GM23338 (cell line): ENCODE measurements at regions not wholly inside any gene's neighbourhood (a gene's known extent, or its start where the extent isn't known, plus 50 kb on each side); places are given as distances from the start of the nearest gene placed in this dataset.

Source experiments
- ATAC-seq: fragments of 200-7000 bp; cut with Tn5 transposase; 3 replicates; pipeline ENCODE4 v1.9.1; 2020
- DNase-seq: peaks from one replicate; pipeline ENCODE4 v3.0.0-alpha.2; 2015; ENCODE audit warnings: low spot score
- H2AFZ ChIP-seq: fragments of 200-600 bp; sonication (generic); 2 replicates; pipeline ENCODE4 v1.8.0; 2016; ENCODE audit warnings: antibody characterized with exemption, mild to moderate bottlenecking, moderate library complexity
- H3F3A ChIP-seq: fragments of 200-600 bp; sonication (generic); replicated peaks from 2 replicates; pipeline ENCODE4 v1.8.0; 2017; ENCODE audit warnings: antibody characterized with exemption, mixed run types, low read depth
- H3K27ac ChIP-seq: fragments of 200-600 bp; sonication (generic); 2 replicates; pipeline ENCODE4 v1.6.1; 2016; ENCODE audit warnings: low read depth
- H3K27me3 ChIP-seq: fragments of 200-600 bp; sonication (generic); 2 replicates; pipeline ENCODE4 v1.8.0; 2016; ENCODE audit warnings: mild to moderate bottlenecking, mixed run types, moderate library complexity; ENCODE audit not compliant: insufficient read depth
- H3K36me3 ChIP-seq: fragments of 200-600 bp; sonication (generic); 2 replicates; pipeline ENCODE4 v1.8.0; 2016; ENCODE audit warnings: mild to moderate bottlenecking; ENCODE audit not compliant: insufficient read depth
- H3K4me1 ChIP-seq: fragments of 200-600 bp; sonication (generic); 2 replicates; pipeline ENCODE4 v1.8.0; 2016; ENCODE audit warnings: mild to moderate bottlenecking, moderate library complexity; ENCODE audit not compliant: insufficient read depth
- H3K4me2 ChIP-seq: fragments of 200-600 bp; sonication (generic); 2 replicates; pipeline ENCODE4 v1.7.1; 2017; ENCODE audit warnings: mixed run types
- H3K4me3 ChIP-seq: fragments of 200-600 bp; sonication (generic); 2 replicates; pipeline ENCODE4 v1.6.1; 2016; ENCODE audit warnings: mixed run types
- H3K79me2 ChIP-seq: fragments of 200-600 bp; sonication (generic); replicated peaks from 2 replicates; pipeline ENCODE4 v1.8.0; 2017; ENCODE audit warnings: mild to moderate bottlenecking; ENCODE audit not compliant: insufficient read depth
- H3K9me2 ChIP-seq: fragments of 200-600 bp; sonication (generic); 2 replicates; pipeline ENCODE4 v1.8.0; 2017; ENCODE audit not compliant: insufficient read depth
- H4K20me1 ChIP-seq: fragments of 200-600 bp; sonication (generic); replicated peaks from 2 replicates; pipeline ENCODE4 v1.8.0; 2017; ENCODE audit warnings: mild to moderate bottlenecking; ENCODE audit not compliant: insufficient read depth
- H3K27ac Mint-ChIP-seq: 2 replicates; pipeline ENCODE4 v1.8.0; 2020; ENCODE audit warnings: inconsistent platforms, mild to moderate bottlenecking, moderate library complexity, mixed read lengths
- H3K27me3 Mint-ChIP-seq: 3 replicates; pipeline ENCODE4 v1.8.0; 2022; ENCODE audit warnings: low read depth, mild to moderate bottlenecking, moderate library complexity, mixed read lengths, inconsistent platforms; ENCODE audit not compliant: insufficient read depth, poor library complexity
- H3K36me3 Mint-ChIP-seq: 3 replicates; pipeline ENCODE4 v1.8.0; 2021; ENCODE audit warnings: low read depth, mild to moderate bottlenecking, inconsistent platforms, moderate library complexity, mixed read lengths
- H3K4me1 Mint-ChIP-seq: 3 replicates; pipeline ENCODE4 v1.8.0; 2020; ENCODE audit warnings: mild to moderate bottlenecking, inconsistent platforms, mixed read lengths
- H3K4me3 Mint-ChIP-seq: 3 replicates; pipeline ENCODE4 v1.8.0; 2021; ENCODE audit warnings: moderate library complexity, mild to moderate bottlenecking, inconsistent platforms, mixed read lengths
- H3K9me3 Mint-ChIP-seq: 3 replicates; pipeline ENCODE4 v1.8.0; 2020; ENCODE audit warnings: moderate library complexity, mild to moderate bottlenecking, inconsistent platforms, mixed read lengths
- EZH2phosphoT487 ChIP-seq: fragments of 200-600 bp; sonication (generic); IDR thresholded peaks from one replicate; pipeline ENCODE4 v1.8.1; 2018; ENCODE audit warnings: antibody characterized with exemption; ENCODE audit not compliant: unreplicated experiment
- JUNB ChIP-seq: IDR thresholded peaks from one replicate; pipeline ENCODE4 v1.6.1; 2016; ENCODE audit warnings: antibody characterized with exemption; ENCODE audit not compliant: unreplicated experiment
- NANOG ChIP-seq: IDR thresholded peaks from 2 replicates; pipeline ENCODE4 v1.6.1; 2016; ENCODE audit warnings: antibody characterized with exemption, borderline replicate concordance
- POLR2AphosphoS5 ChIP-seq: IDR thresholded peaks from 2 replicates; pipeline ENCODE4 v1.6.1; 2016; ENCODE audit warnings: antibody characterized with exemption, low read depth
- REST ChIP-seq: IDR thresholded peaks from one replicate; pipeline ENCODE4 v1.6.1; 2018; ENCODE audit warnings: antibody characterized with exemption; ENCODE audit not compliant: unreplicated experiment
- STAT1 ChIP-seq: IDR thresholded peaks from one replicate; pipeline ENCODE4 v1.6.1; 2016; ENCODE audit warnings: antibody characterized with exemption; ENCODE audit not compliant: unreplicated experiment
- ZNF114 ChIP-seq: fragments of 250-450 bp; sonication (Bioruptor Pico); IDR thresholded peaks from 2 replicates; pipeline ENCODE4 v1.5.0; 2020; ENCODE audit warnings: mild to moderate bottlenecking, moderate library complexity
- ZNF331 ChIP-seq: fragments of 250-450 bp; sonication (Bioruptor Pico); IDR thresholded peaks from 2 replicates; pipeline ENCODE4 v1.5.0; 2020; ENCODE audit warnings: low read depth, mild to moderate bottlenecking, moderate library complexity

GRCh38 chr20:22808628-22809027 lies 224.3 kb upstream of the FOXA2 start:
- H3K4me1 ChIP-seq, result no peaks in the 10 kb centered on the region
- peaks cover 5% of the 10 kb centered on the region; the same call in 2 of the 3 replicates for H3K4me1 Mint-ChIP-seq
- H3K27me3 Mint-ChIP-seq, result peaks cover 7% of the 10 kb centered on the region
- no peaks in the 10 kb centered on the region for H3K9me3 Mint-ChIP-seq
- ATAC-seq, result no peak
- no peaks in the 10 kb centered on the region for H3K27me3 ChIP-seq
- H3K27ac ChIP-seq, result no peak overlapping the region
- no peaks in the 10 kb centered on the region for H3K36me3 Mint-ChIP-seq
- no peaks in the 10 kb centered on the region for H4K20me1 ChIP-seq
- H3K36me3 ChIP-seq, result no peaks in the 10 kb centered on the region
- DNase-seq, result no peak
- H3K4me2 ChIP-seq, result no peak overlapping the region
- H2AFZ ChIP-seq, result no peak overlapping the region
- peaks cover 5% of the 10 kb centered on the region for H3K9me2 ChIP-seq
- no peak overlapping the region for H3K4me3 Mint-ChIP-seq
- no peak overlapping the region for H3K4me3 ChIP-seq
- no peak overlapping the region for H3K27ac Mint-ChIP-seq
- H3K79me2 ChIP-seq, result no peaks in the 10 kb centered on the region
- no peaks in the 10 kb centered on the region for H3F3A ChIP-seq
- TF ChIP-seq STAT1 (no peak), JUNB (no peak), NANOG (no peak)

- H3F3A ChIP-seq, result no peaks in the 10 kb centered on the region
- no peak overlapping the region for H3K4me2 ChIP-seq
- H3K4me1 Mint-ChIP-seq, result peaks cover 5% of the 10 kb centered on the region; the same call in 2 of the 3 replicates
- H3K4me1 ChIP-seq, result no peaks in the 10 kb centered on the region
- no peak for TF ChIP-seq ZNF331 (CRISPR knock-in tag)
- H2AFZ ChIP-seq, result no peak overlapping the region
- no peak for ATAC-seq
- no peaks in the 10 kb centered on the region for H3K27me3 ChIP-seq
- H3K27ac ChIP-seq, result no peak overlapping the region
- H3K36me3 Mint-ChIP-seq, result no peaks in the 10 kb centered on the region
- H4K20me1 ChIP-seq, result no peaks in the 10 kb centered on the region
- peaks cover 9% of the 10 kb centered on the region for H3K27me3 Mint-ChIP-seq
- H3K36me3 ChIP-seq, result no peaks in the 10 kb centered on the region
- H3K4me3 ChIP-seq, result no peak overlapping the region
- H3K27ac Mint-ChIP-seq, result no peak overlapping the region
- no peak overlapping the region for H3K4me3 Mint-ChIP-seq
- H3K79me2 ChIP-seq, result no peaks in the 10 kb centered on the region
- no peak for DNase-seq
- H3K9me2 ChIP-seq, result peaks cover 5% of the 10 kb centered on the region; the same call in 1 of the 2 replicates
- H3K9me3 Mint-ChIP-seq, result no peaks in the 10 kb centered on the region
These were observed 225.1 kb upstream of the SSTR4 start for GRCh38 chr20:22810030-22810429.

- H3K79me2 ChIP-seq, result no peaks in the 10 kb centered on the region
- no peak overlapping the region for H3K4me3 ChIP-seq
- no peaks in the 10 kb centered on the region for H3K36me3 ChIP-seq
- peaks cover 8% of the 10 kb centered on the region for H3K27me3 Mint-ChIP-seq
- H3K27ac ChIP-seq, result no peak overlapping the region
- peaks cover 5% of the 10 kb centered on the region; the same call in 2 of the 3 replicates for H3K4me1 Mint-ChIP-seq
- H3K27me3 ChIP-seq, result no peaks in the 10 kb centered on the region
- no peaks in the 10 kb centered on the region for H4K20me1 ChIP-seq
- DNase-seq, result no peak
- no peaks in the 10 kb centered on the region for H3K9me3 Mint-ChIP-seq
- no peak overlapping the region for H3K4me3 Mint-ChIP-seq
- H3K36me3 Mint-ChIP-seq, result no peaks in the 10 kb centered on the region
- peaks cover 5% of the 10 kb centered on the region; the same call in 1 of the 2 replicates for H3K9me2 ChIP-seq
- no peaks in the 10 kb centered on the region for H3K4me1 ChIP-seq
- no peak overlapping the region for H2AFZ ChIP-seq
- H3K27ac Mint-ChIP-seq, result no peak overlapping the region
- no peaks in the 10 kb centered on the region for H3F3A ChIP-seq
- no peak overlapping the region for H3K4me2 ChIP-seq
- no peak for ATAC-seq
- TF ChIP-seq REST (no peak), ZNF331 (CRISPR knock-in tag) (no peak), ZNF114 (no peak), NANOG (no peak), EZH2phosphoT487 (no peak), STAT1 (no peak), POLR2AphosphoS5 (no peak)
These were observed 224.2 kb upstream of the SSTR4 start for GRCh38 chr20:22810626-22811569.
